K562 (cell line): ENCODE measurements at regions not wholly inside any gene's neighbourhood (a gene's known extent, or its start where the extent isn't known, plus 50 kb on each side); places are given as distances from the start of the nearest gene placed in this dataset.

Experiments
- ATAC-seq: fragments of 200-7000 bp; cut with Tn5 transposase; 3 replicates; pipeline ENCODE4 v1.9.1; 2020; ENCODE audit warnings: moderate library complexity
- BruUV-seq: library from RNA; stranded (reverse); fragments of 400-500 nt; replicated peaks from 2 replicates; lab custom pipeline; 2021; lab: Mats Ljungman, UMichigan
- CTCF ChIA-PET: fragments of 300-600 bp; formaldehyde crosslinking; extraction: SDS; loops from one replicate; lab custom pipeline; 2021; ENCODE audit warnings: low intra/inter-chr PET ratio; lab: Yijun Ruan, JAX
- POLR2A ChIA-PET: fragments of 300-600, 350-650 bp; sonication (Branson Sonifier 250); formaldehyde crosslinking; extraction: SDS; loops from one replicate; lab custom pipeline; 2021; ENCODE audit warnings: antibody characterized with exemption, inconsistent platforms; lab: Yijun Ruan, JAX
- DNase-seq, 4 experiments: peaks; one replicate each; pipeline versions ENCODE4 v3.0.0 to v3.0.0-alpha.2; 2011 to 2018; ENCODE audit warnings: low spot score in 3 of 4, mixed read lengths in 3 of 4; ENCODE audit errors: extremely low read depth in 1 of 4
- FAIRE-seq: peaks from 2 replicates; lab custom pipeline; 2011; peaks lifted over from hg19 to GRCh38; lab: Jason Lieb, UNC
- H2AFZ ChIP-seq: 2 replicates; pipeline ENCODE4 v1.6.0; 2011; ENCODE audit warnings: low read depth, low read length, control low read depth, inconsistent platforms
- H3K27ac ChIP-seq: fragments of 200-600 bp; 3 replicates; pipeline ENCODE4 v1.8.0; 2011; ENCODE audit warnings: low read depth, mild to moderate bottlenecking, control low read depth, inconsistent platforms, low read length, moderate library complexity, mixed read lengths; ENCODE audit errors: extremely low read depth
- H3K27me3 ChIP-seq, 2 experiments: fragments of 300-600 bp in 1 of 2; 2 replicates in 1 of 2; 3 replicates in 1 of 2; pipeline versions ENCODE4 v1.6.0 to v1.8.0; 2011; ENCODE audit warnings: inconsistent platforms in 2 of 2, low read length in 2 of 2, mild to moderate bottlenecking in 1 of 2, mixed read lengths in 1 of 2, moderate library complexity in 1 of 2; ENCODE audit not compliant: control insufficient read depth in 2 of 2, insufficient read depth in 2 of 2
- H3K36me3 ChIP-seq: fragments of 300-600 bp; 3 replicates; pipeline ENCODE4 v1.8.0; 2011; ENCODE audit warnings: mild to moderate bottlenecking, low read length, inconsistent platforms; ENCODE audit not compliant: control insufficient read depth, insufficient read depth
- H3K4me1 ChIP-seq, 2 experiments: fragments of 200-600 bp in 1 of 2; replicated peaks in 1 of 2; 2 replicates in 1 of 2; 3 replicates in 1 of 2; pipeline versions ENCODE4 v1.5.1 to v1.8.0; 2011; ENCODE audit warnings: inconsistent platforms in 2 of 2, low read length in 2 of 2, mild to moderate bottlenecking in 1 of 2, mixed read lengths in 1 of 2, moderate library complexity in 1 of 2; ENCODE audit not compliant: control insufficient read depth in 2 of 2, insufficient read depth in 2 of 2
- H3K4me2 ChIP-seq: 2 replicates; pipeline ENCODE4 v1.6.1; 2011; ENCODE audit warnings: low read length, control low read depth, inconsistent platforms, mixed read lengths; ENCODE audit not compliant: insufficient read depth
- H3K4me3 ChIP-seq: fragments of 200-600 bp; sonication (generic), shearing (Covaris generic); 2 replicates; pipeline ENCODE4 v1.5.1; 2016; ENCODE audit warnings: control low read depth, inconsistent platforms
- H3K79me2 ChIP-seq: fragments of 200-600 bp; 3 replicates; pipeline ENCODE4 v1.8.0; 2011; ENCODE audit warnings: low read length, inconsistent platforms; ENCODE audit not compliant: control insufficient read depth, insufficient read depth
- H3K9ac ChIP-seq, 2 experiments: 2 replicates each; pipeline versions ENCODE4 v1.6.0 to v1.6.1; 2011; ENCODE audit warnings: low read depth in 2 of 2, low read length in 2 of 2, control low read depth in 1 of 2, inconsistent platforms in 1 of 2, mild to moderate bottlenecking in 1 of 2, mixed read lengths in 1 of 2; ENCODE audit not compliant: insufficient read depth in 1 of 2
- H3K9me1 ChIP-seq: one replicate; pipeline ENCODE4 v1.6.0; 2011; ENCODE audit warnings: inconsistent platforms, mild to moderate bottlenecking, low read length, moderate library complexity; ENCODE audit not compliant: control insufficient read depth, insufficient read depth
- H3K9me3 ChIP-seq: replicated peaks from 2 replicates; pipeline ENCODE4 v1.5.1; 2011; ENCODE audit warnings: low read depth, low read length, inconsistent platforms; ENCODE audit not compliant: control insufficient read depth, insufficient read depth
- H4K20me1 ChIP-seq: replicated peaks from 2 replicates; pipeline ENCODE4 v1.6.1; 2011; ENCODE audit warnings: low read length, inconsistent platforms, mixed read lengths; ENCODE audit not compliant: control insufficient read depth, insufficient read depth
- AFF4 ChIP-seq: sonication (generic); formaldehyde crosslinking; IDR thresholded peaks from 2 replicates; pipeline ENCODE4 v1.8.0; 2023; ENCODE audit warnings: mild to moderate bottlenecking, missing genetic modification reagents
- CREB5 ChIP-seq: fragments of 250-450 bp; sonication (Bioruptor Pico); IDR thresholded peaks from 2 replicates; pipeline ENCODE4 v1.5.0; 2020; ENCODE audit warnings: mild to moderate bottlenecking
- DIDO1 ChIP-seq: fragments of 450-650 bp; IDR thresholded peaks from 2 replicates; pipeline ENCODE4 v1.6.1; 2016; ENCODE audit warnings: low read depth, missing biosample characterization, missing genetic modification characterization
- ETS2 ChIP-seq: IDR thresholded peaks from 2 replicates; pipeline ENCODE4 v1.6.1; 2016; ENCODE audit warnings: borderline replicate concordance, missing genetic modification characterization, mild to moderate bottlenecking, moderate library complexity, missing compliant biosample characterization; ENCODE audit not compliant: poor library complexity, severe bottlenecking
- FOXO4 ChIP-seq: fragments of 450-650 bp; formaldehyde crosslinking; IDR thresholded peaks from 2 replicates; pipeline ENCODE4 v1.4.0; 2020; ENCODE audit warnings: mild to moderate bottlenecking, moderate library complexity
- HNRNPH1 ChIP-seq: fragments of 200-400 bp; formaldehyde crosslinking; optimal IDR thresholded peaks from 2 replicates; pipeline ENCODE3; 2017; ENCODE audit warnings: low read depth, mild to moderate bottlenecking, low read length, moderate library complexity
- HNRNPK ChIP-seq: fragments of 200-400 bp; formaldehyde crosslinking; IDR thresholded peaks from one replicate; pipeline ENCODE4 v1.6.1; 2018; ENCODE audit warnings: mild to moderate bottlenecking, low read depth, low read length; ENCODE audit not compliant: poor library complexity, severe bottlenecking
- KLF13 ChIP-seq: fragments of 450-650 bp; IDR thresholded peaks from 2 replicates; pipeline ENCODE4 v1.6.1; 2016; ENCODE audit warnings: missing genetic modification characterization, low read depth, mild to moderate bottlenecking, missing compliant biosample characterization, moderate library complexity, borderline replicate concordance
- LCOR ChIP-seq: sonication (generic); formaldehyde crosslinking; IDR thresholded peaks from 2 replicates; pipeline ENCODE4 v1.8.0; 2022; ENCODE audit warnings: mild to moderate bottlenecking, missing genetic modification reagents
- MCM2 ChIP-seq: fragments of 450-650 bp; IDR thresholded peaks from 2 replicates; pipeline ENCODE4 v1.6.1; 2017; ENCODE audit warnings: low read depth, mild to moderate bottlenecking
- NFE2 ChIP-seq: IDR thresholded peaks from 2 replicates; pipeline ENCODE4 v1.6.1; 2014; ENCODE audit warnings: antibody characterized with exemption, low read depth
- RCOR1 ChIP-seq, 2 experiments: IDR thresholded peaks; 2 replicates each; pipeline ENCODE4 v1.6.1; 2012; ENCODE audit warnings: low read depth in 2 of 2, low read length in 2 of 2, borderline replicate concordance in 1 of 2, improper control_type of control experiment in 1 of 2
- SREBF1 ChIP-seq: fragments of 150-350 bp; IDR thresholded peaks from 2 replicates; pipeline ENCODE4 v1.6.1; 2014; ENCODE audit warnings: antibody characterized with exemption, low read depth, low read length, borderline replicate concordance
- TARDBP ChIP-seq: fragments of 450-650 bp; IDR thresholded peaks from 2 replicates; pipeline ENCODE4 v1.6.1; 2016
- USF1 ChIP-seq: sonication (generic); formaldehyde crosslinking; IDR thresholded peaks from 2 replicates; pipeline ENCODE4 v1.9.0; 2022; ENCODE audit warnings: mild to moderate bottlenecking, missing genetic modification reagents
- ZNF561 ChIP-seq: fragments of 450-650 bp; formaldehyde crosslinking; conservative IDR thresholded peaks from 2 replicates; pipeline ENCODE4 v1.4.0; 2020; ENCODE audit warnings: mild to moderate bottlenecking, moderate library complexity
- WGBS: fragments of 100-300 bp; shearing (Covaris generic); methylation state at CpG from one replicate; pipeline ENCODE4 v1.1.6; 2016; ENCODE audit warnings: low coverage, mixed read lengths; ENCODE audit not compliant: insufficient coverage; ENCODE audit errors: missing lambda C conversion rate; 5-methylcytosine and 5-hydroxymethylcytosine counted together
- in situ Hi-C: fragments of 300-500 bp; cut with MboI; formaldehyde crosslinking; loops from 4 replicates; pipeline ENCODE4 v1.15.0; 2018; ENCODE audit warnings: inconsistent platforms, mixed read lengths
- intact Hi-C: fragments of 100-400 bp; cut with micrococcal nuclease; formaldehyde crosslinking; loops from 2 replicates; pipeline ENCODE4 v1.14.2; 2022

GRCh38 chr11:114982141-114982540, 303.8 kb downstream of the NXPE2 start:
- WGBS = 0% methylated on average over 1 of the region's 1 CpG
- no peak for FAIRE-seq
- TF ChIP-seq NFE2 (no peak), ETS2 (tag) (no peak), RCOR1 (IDR thresholded peaks at IDR 0.05; ENCODE audit: borderline replicate concordance in 1 of 2, low read depth in 2 of 2, low read length in 2 of 2) (no peak), AFF4 (CRISPR knock-in tag) (no peak), CREB5 (no peak), HNRNPK (no peak), DIDO1 (no peak), USF1 (CRISPR knock-in tag) (no peak), MCM2 (no peak), LCOR (CRISPR knock-in tag) (no peak), FOXO4 (CRISPR knock-in tag) (no peak), ZNF561 (CRISPR knock-in tag) (no peak), TARDBP (no peak), SREBF1 (no peak), KLF13 (no peak), HNRNPH1 (no peak)

More at GRCh38 chr11:114982141-114982540, 303.8 kb downstream of the NXPE2 start:
- ATAC-seq (no peak), DNase-seq (no peak)
- intact Hi-C loops = no loop called here
- H3K79me2 ChIP-seq = no peaks in the 10 kb centered on the region
- no peaks in the 10 kb centered on the region for H3K9me1 ChIP-seq
- in situ Hi-C loops = no loop called here
- H3K4me2 ChIP-seq = no peak overlapping the region
- H3K27me3 ChIP-seq = peaks cover 0 to 9% of the 10 kb centered on the region in 2 experiments; a peak in 1 of 5 replicates
- H3K4me1 ChIP-seq = no peaks in the 10 kb centered on the region; a peak in 1 of 5 replicates
- H3K9me3 ChIP-seq = no peaks in the 10 kb centered on the region
- no peak overlapping the region for H2AFZ ChIP-seq
- POLR2A ChIA-PET = no interaction called here
- no peak overlapping the region for H3K27ac ChIP-seq
- CTCF ChIA-PET = no interaction called here
- no peaks in the 10 kb centered on the region for H4K20me1 ChIP-seq
- no peaks in the 10 kb centered on the region for H3K36me3 ChIP-seq
- H3K9ac ChIP-seq = no peak overlapping the region
- no TSS peak for BruUV-seq
- H3K4me3 ChIP-seq = no peak overlapping the region
